OCI-LY7 (cell line): ENCODE measurements at regions not wholly inside any gene's neighbourhood (a gene's known extent, or its start where the extent isn't known, plus 50 kb on each side); places are given as distances from the start of the nearest gene placed in this dataset.
A peak's percentile ranks its signal among the peaks of the same experiment; 100 is the strongest.

Experiments
- CTCF ChIP-seq: fragments of 200-600 bp; sonication (generic); conservative IDR thresholded peaks from 2 replicates; pipeline ENCODE4 v1.5.1; 2014; ENCODE audit warnings: mild to moderate bottlenecking, antibody characterized with exemption, low read length, moderate library complexity, mixed read lengths
- EZH2phosphoT487 ChIP-seq: fragments of 200-600 bp; sonication (generic); IDR thresholded peaks from 2 replicates; pipeline ENCODE4 v1.6.1; 2018; ENCODE audit warnings: low read depth, borderline replicate concordance, mild to moderate bottlenecking, mixed run types, antibody characterized with exemption, low read length, moderate library complexity, mixed read lengths

GRCh38 chr2:45210462-45211195 lies 201.4 kb upstream of the SIX2 start:
- TF ChIP-seq EZH2phosphoT487, result no peak
- TF ChIP-seq CTCF, result peak; percentile 27; the same call in 1 of the 2 replicates
